Dedifferentiated amniotic fluid mesenchymal stem cell (primary cell): ENCODE measurements at regions not wholly inside any gene's neighbourhood (a gene's known extent, or its start where the extent isn't known, plus 50 kb on each side); places are given as distances from the start of the nearest gene placed in this dataset.

Experiments
- DNase-seq: peaks from one replicate; pipeline ENCODE4 v3.0.0-alpha.2; 2016; ENCODE audit errors: extremely low spot score

DNA sequence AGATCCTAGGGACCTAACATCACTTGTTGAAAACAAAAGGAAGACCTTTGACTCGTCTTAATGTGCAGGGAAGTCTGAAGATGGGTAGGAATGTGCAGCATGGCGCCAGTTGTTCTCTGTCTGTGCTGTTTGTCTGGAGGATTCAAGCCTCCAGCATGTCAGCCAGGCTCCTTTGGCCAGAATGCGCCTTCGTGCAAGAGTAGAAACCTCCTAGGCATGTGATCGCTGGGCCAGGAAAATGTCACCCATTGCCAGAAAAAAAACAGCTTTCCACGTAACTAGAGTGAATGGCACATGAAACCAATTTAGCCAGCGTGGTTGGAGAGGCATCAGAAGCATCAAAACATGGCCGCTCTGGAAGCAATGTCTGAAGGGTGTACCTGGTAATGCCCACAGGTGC lies 132.7 kb downstream of the EDN1 start:
- no peak for DNase-seq

DNA sequence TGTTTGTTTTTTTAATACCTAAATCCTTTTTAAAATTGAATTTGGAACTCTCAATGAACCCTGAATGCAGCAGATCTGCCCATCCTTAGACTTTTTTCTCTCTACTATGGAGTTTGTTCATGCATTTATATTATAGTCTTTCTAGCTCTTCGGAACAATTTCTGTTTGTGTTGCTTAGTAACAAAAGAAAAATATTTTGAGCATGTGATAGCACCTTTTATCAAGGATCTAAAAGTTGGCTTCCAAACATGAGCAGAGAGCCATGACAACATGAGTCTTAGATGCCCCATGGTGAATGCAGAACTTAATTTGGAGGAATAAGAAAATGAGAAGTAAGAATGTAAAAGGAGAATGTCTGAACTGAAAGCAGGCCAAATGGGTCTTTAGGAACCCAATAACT lies 133.7 kb downstream of the EDN1 start:
- DNase-seq, result no peak

DNA sequence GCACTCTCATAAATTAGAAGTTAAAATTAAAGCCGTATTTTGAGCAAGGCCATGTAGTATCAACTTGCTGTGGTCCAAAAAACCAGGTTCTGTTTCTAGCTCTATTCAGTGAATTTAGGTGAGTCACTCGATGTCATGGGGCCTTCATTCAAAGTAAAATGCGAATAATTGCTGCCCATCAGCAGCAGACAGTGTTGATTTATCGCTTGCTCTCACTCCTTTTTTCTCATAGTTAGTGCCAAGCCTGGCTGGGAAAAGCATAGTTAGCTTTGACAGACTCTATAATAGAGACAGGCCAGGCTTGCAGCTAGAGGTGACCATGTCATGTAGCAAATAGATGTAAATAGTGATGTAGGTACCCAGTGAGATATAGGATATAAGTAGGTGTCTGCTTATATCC lies 136.0 kb downstream of the EDN1 start:
- DNase-seq, result no peak

DNA sequence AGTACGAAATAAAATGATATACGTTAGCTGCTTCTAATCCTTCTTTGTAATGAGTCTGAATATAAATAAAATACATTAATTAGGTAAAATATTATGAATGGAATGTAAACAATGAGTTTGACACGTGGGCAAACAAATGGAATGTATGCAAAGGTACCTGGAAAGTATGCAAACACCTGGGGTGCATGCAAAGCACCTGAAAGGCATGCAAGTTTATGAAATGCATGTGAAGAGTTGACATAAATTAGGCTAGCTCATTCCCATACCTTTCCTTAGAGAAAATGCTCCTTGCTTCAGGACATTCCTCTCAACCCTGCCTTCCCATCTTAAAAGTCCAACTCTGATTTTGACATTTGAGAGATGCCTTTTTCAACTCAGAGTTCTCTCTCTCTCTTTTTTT lies 140.9 kb downstream of the EDN1 start:
- DNase-seq, result no peak

DNA sequence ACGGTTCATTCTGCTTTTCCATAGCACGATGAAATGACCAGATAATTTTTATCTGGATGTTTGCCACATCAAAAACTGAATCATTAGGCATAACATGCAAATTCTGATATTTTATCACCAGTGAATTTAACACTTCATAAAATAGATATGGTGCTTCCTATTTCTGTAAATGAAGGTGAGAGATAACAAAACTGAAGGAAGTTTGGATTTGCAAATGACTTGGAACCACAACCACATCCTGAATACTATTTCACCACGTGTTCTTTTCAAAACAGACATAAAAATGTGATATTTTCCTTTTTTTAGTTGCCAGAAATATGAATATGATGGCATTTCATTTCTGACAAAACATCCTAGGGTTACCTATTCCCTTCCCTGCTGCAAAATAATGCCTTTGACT lies 146.1 kb downstream of the EDN1 start:
- no peak for DNase-seq

DNA sequence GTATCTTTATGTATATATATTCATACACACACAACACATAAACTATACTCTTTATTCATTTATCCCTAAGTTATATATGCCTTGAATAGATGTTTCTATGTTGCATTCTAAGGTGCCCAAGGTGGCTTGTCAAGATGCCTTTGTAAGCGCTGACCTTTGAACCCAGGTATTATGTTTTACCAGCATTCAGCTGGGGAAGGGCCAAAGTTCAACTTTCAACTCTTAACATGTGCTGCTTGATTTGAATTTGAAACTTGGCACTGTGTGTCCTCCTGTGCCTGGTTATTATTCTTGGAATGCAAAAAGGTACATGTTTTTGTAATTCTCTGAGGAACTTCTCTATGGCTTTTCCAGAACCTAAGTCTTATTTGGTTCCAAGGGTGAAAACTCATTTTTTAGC lies 146.5 kb downstream of the EDN1 start:
- DNase-seq, result no peak

DNA sequence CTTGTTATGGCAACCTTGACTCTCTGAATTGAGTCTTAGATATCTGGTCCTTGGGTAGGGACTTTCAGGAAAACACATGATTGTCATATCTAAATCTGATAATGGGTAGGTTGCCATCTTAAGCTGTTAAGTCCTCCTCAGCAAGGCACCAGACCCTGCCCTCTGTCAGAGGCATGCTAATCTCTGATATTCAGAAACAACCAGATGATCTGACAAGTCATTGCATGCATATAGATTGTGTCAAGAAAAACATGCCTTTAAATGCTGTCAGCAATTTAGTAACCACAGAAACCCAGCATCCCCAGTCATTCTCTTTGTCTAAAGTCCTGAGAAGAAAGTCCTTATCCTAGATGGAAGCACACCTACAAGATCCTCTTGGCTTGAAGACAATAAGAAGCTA lies 149.1 kb downstream of the EDN1 start:
- no peak for DNase-seq

DNA sequence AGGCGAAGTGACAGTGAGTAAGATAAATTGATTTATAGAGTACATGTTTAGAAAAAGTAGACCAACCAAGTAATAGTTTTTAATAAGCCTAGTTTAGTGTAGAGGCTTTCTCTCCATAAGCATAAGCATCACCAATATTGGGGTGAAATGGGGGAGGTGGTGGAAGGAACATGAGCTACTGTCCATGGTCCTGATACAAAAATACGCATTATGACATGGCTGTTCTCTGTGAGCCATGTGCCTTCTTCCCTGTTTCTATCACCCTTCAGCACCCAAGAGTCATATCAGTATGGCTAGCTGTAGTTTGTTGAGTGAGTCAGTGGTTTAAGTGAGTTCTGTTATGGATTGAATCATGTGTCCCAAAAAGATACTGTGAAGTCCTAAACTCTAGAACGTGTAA lies 150.8 kb downstream of the EDN1 start:
- no peak for DNase-seq

DNA sequence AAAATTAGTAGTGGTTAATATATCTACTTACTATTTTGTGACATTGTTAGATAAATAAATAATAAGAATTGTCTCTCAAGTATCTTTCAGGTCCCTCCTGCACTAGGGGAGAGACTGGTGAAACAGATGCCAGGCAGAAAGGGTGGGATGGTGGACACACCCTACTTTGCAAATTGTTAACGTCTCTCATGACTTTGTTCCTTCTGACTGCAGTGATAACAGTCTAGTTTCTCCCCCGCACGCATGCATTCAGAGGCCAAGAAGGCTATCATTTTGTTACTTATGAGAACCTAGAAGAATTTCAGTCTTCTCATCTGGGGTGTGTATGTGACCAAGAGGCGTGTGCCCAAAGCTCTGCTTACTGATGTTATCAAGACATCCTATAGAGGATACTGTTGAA lies 152.3 kb downstream of the EDN1 start:
- no peak for DNase-seq

DNA sequence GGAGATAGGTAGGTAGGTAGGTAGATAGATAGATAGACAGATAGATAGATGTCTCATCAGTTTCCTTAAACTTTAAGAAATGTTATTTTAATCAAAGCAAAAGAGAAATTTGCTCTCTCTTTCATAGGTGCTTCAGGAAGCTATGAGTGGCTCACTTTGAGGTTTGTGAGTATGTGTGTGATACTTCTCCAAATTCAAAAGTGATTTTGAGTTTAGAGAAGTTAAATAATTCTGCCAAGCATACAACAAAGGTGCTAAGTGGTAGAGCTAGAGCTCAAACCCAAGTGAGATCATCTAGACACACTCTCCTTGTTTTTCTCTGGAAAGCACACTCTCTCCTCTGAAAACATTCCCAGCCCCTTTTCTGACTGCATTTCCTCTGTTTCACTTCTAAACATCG lies 156.2 kb downstream of the EDN1 start:
- no peak for DNase-seq

DNA sequence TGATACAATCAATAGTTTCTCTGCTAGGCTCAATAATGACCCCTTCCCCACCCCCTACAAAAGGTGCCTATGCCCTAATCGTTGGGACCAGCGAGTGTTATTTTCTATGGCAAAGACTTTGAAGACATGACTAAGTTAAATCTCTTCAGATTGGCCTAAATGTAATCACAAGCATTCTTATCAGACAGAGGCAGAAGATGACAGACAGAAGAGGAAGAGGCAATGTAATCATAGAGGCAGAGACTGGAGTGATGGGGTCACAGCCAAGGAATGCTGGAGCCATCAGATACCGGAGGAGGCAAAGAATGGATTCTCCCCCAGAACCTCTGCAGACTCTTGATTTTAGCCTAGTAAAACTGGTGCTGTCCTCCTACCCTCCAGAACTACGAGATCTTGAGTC lies 159.3 kb downstream of the EDN1 start:
- DNase-seq, result no peak

DNA sequence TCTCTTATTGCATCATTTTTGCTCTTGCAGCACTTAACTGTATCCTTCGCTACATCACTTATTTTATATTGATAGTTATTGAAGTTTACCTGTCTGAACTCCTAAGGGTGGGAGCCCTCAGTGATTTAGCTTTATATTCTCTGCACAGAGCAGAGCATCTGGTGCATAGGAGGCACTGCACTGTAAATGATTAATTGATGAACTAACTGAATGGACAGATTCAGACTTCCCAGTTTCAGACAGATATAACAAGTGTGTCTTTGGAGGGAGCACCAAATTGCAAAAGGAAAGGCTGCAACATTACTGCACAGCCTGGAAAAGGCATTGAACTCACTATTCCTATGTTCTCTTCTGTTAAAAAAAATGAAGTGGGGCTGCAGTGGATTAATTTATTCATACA lies 160.3 kb downstream of the EDN1 start:
- no peak for DNase-seq

DNA sequence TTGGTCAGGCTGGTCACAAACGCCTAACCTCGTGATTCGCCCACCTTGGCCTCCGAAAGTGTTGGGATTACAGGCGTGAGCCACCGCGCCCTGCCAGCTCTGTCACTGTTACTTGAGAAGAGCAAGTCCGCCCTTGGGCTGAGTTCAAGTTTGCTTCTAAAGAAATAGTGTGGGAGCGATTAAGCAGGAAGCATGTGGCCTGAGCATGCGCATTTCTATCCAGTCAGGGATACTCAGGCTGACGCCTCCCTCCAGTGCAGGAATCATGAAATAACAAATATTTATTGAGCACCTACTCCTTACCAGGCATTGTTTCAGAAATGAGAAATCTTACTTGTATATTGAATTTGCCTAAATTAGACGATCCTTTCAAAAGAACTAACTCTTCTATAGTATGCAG lies 166.2 kb downstream of the EDN1 start:
- no peak for DNase-seq

DNA sequence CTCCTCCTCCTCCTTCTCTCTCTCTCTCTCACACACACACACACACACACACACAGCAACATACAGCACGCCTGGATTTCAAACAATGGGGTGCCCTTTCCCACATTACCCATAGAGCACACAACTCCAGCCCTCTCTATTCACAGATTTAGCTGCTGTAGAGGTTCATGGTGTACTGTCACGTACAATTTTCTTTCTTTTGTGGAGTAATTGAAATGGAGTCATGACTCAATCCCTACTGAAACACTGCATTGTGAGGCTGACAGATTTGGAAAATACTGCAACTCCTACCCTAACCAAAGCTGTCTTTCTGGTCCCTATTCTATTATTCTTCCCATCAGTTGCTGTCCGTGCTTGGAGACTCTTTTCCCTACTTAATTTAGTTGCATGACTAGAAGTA lies 166.9 kb downstream of the EDN1 start:
- DNase-seq, result no peak

DNA sequence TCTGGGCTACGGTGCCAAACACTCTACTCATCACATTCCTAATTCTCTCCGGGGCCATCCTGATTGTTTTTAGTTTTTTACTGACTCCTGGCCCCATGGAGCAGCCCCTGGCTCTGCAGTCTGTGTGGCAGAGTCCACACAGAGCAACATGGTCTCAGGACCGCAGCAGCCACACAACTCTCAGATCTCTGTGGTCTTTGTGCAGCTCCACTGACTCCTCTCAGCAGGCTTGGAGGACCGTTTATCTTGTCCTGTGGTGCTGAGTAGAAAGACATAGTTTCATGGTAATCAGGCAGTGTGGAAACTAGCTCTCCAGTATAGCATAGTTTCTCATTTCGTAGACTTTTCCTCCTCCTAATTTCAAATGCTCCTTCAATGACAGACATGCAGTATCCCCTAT lies 168.4 kb downstream of the EDN1 start:
- DNase-seq, result no peak

DNA sequence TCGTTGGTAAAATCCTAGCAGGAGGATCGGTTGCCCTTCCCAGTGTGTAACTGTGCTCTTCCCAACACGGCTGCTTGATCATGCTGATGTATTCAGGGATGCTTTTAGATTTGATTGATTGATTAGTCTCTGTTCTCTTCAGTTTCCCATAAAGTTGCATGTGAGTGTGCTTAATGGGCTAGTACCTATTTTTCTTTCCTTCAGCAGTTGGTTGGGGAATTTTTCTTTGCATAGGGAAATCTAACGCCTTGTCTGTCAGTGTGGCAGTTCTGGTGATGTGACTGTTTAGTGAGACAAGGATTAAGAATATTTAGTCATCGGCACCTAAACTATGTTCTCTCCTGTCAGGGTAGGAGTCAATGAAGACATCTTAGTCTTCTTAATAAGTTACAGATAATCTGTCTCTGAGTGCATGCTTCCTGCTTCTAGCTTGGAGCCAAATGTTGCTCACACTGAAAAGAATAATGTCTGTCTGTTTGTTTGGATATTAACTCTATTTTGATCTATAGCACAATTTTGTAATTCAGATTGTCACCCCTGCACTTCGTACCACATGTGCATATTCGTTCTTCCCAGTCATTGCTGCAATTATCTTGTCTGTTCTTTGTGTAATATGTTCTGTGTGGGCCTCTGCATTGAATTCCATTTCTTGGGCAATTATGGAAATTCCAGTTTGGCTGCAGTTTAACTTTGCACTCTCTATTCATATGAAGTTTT lies 169.9 kb downstream of the EDN1 start:
- no peak for DNase-seq

DNA sequence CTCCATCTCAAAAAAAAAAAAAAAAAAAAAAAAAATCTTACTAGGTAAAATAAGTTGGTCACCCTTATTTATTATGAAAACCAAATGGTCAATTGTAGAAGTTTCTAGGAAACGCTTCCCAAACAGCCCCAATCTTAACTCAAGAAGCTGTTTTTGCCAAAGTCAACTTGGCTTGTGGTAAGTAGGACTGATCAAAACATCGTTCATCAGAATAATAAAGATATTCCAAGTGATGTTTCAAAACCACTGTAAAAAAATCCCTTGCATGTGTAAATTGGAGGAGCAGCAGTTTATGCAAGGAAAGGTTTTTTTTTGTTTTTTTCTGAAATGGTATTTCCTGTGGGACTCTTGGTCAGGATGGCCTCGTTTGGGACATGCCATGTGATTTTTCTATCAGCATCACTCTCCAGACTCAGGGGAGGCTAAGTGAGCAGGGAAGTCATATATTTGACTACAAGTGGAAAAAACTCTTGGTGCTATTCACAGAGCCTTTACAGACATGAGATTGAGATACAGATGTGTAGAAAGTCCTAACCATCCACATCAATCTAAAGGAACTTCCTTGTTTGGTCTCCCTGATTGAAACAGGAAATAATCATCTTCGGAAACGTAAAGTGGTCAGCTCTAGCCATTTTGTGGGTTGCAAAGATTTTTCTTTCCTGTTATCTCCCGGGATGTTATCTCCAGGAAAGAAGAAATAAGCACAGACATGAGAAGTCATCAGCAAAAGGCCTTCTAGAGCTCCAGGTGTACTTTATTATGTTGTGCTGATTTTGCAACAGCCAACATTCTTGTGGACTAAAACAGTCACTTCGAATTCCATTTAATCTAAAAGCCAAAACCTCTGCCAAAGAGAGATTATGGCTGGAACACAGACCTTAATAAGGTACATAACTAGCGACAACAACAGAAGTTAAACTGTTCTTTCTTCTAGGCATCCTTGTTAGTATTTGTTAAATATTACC lies 177.8 kb downstream of the EDN1 start:
- no peak for DNase-seq

DNA sequence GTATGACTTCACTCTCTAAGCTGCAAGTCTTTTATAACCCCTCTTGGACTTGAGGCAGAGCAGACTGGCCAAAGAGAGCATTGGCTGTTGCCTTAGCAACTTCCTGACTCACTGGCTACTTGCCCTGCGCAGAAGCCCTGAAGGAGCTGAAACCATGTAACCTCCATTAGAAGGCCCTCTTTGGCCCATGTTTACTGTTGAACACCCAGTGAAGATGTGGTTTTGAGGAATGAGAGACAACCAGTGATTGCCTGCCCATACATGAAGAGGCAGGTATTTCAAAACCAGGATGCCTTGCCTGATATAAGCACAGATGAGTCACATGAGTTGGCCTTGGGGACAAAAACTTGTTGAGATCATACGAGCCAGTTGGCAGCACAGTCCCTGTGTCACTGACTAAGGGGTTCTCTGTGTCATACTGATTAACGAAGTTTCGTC lies 182.5 kb downstream of the EDN1 start:
- DNase-seq, result no peak

DNA sequence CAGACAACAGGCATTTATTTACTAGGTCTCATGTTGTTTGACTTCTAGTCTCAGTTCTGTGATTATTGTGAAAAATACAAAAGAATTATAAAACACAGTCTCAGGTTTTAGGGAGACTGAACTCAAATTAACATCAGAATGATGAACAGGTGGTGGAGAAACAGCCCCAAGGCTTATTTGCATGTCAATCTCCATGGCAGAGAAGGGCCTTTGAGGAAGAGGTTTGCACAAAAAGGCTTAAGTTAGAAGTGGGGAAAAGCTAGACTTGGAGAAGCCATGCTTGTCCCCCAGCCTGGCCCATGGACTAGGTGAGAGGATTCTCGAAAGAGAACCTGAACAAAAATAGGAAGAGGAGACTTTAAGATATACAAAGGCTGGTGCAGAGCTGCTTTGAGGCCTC lies 183.3 kb downstream of the EDN1 start:
- DNase-seq, result no peak

DNA sequence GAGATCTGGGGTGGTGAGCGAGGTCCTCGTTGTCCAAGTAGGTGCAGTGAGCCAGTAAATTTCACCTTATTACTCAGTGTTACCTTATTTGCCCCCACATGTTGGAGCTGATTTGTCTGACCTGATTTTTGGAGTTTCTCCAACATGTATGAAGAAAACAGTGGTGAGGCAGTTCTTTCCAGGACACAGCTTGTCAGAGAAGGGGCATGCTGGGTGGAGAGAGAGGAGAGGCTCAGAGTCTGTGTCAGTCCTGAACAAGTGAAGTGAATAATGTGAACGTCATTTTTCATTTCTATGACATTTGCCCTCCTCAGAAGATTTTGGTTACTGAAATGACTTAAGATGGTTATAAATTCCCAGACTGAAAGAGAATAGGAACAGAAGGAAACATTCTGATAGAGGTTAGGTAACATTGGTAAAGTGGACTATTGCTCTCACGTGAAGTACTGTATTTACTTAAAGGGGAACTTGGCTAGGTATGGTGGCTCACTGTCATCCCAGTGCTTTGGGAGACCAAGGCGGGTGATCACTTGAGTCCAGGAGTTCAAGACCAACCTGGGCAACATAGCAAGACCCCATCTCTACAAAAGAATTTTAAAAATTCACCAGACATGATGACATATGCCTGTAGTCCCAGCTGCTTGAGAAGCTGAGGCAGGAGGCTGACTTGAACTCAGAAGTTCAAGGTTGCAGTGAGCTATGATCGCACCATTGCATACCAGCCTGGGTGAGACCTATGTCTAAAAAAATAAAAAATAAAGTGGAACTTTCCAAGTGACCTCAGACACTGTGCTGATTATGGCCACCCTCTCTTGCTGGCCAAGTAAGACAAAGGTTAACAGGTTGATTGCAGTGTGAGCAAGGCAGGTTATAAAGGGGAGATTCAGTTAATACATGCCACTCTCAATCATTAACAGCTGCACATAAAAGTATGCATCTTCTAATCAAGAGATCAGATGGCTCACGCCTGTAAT lies 184.3 kb downstream of the EDN1 start:
- no peak for DNase-seq

DNA sequence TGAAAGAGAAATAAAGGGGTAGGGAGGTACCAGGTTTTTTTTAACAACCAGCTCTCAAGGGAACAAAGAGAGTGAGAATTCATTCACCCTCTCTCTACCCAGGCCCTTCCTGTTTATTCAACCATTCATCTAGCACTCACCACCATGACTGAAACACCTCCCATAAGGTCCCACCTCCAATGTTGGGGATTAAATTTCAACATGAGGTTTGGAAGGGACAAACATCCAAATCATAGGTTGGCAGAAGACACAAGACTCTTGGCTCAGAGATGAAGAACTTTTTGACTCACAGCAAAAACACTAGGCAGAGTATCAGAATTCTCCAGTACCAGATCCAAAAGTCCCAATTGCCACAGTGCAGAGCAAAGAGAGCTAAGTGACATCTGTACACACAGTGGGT lies 186.3 kb downstream of the EDN1 start:
- DNase-seq, result no peak

DNA sequence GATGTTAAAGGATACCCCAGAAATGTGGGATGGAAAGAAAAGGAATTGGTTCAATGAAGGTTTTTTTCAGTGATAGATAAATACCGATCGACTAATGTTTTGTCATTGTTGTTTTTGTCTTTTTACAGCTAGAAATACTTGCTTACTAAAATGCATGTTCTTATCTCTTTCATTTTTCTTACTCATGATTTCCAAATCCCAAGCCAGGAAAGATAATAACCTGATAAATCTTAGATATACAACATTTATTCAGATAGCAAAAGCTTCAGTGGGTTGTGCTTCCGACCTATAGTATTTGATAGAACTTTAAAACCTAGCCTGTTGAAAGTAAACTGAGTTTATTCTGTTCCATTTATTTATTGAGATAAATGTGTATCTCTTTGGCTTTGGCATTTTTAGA lies 187.5 kb downstream of the EDN1 start:
- no peak for DNase-seq
